ENCODE measurements at regions not wholly inside any gene's neighbourhood (a gene's known extent, or its start where the extent isn't known, plus 50 kb on each side); places are given as distances from the start of the nearest gene placed in this dataset.

DNA sequence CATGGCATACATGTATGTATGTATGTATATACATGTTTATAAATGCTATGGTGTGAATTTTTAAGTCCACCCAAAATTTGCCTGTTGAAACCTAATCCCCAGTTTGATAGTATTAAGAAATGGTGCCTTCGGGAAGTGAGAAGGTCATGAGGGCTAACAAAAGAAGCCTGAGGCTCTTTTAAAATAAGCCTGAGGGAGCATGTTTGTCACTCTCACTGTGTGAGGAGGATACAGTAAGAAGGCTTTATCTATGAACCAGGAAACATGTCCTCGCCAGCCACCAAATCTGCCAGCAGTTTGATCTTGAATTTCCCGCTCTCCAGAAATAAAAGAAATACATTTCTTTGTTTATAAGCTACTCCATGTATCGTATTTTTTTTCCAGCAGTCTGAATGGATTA is 163.0 kb upstream of the LINC00305 start:
- no peak for DNase-seq

DNA sequence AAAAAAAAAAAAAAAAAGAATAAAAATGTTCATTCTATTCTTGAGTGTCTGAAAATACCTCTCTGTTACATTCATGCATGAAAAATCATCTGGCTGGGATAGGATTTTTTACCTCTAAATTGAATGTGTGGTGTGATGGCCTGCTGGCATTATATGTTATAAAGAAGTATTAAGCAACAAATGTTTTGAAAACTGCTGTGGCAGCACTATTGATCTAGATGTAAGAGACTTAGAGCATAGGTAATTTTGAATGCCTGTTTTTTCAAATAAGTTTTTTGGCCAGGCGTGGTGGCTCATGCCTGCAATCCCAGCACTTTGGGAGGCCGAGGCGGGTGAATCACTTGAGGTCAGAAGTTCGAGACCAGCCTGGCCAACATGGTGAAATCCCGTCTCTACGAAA is 147.0 kb upstream of the LINC00305 start:
- no peak for DNase-seq

- DNase-seq = no peak
Observed at GRCh38 chr18:64294967-64295366, 146.1 kb upstream of the LINC00305 start.

DNA sequence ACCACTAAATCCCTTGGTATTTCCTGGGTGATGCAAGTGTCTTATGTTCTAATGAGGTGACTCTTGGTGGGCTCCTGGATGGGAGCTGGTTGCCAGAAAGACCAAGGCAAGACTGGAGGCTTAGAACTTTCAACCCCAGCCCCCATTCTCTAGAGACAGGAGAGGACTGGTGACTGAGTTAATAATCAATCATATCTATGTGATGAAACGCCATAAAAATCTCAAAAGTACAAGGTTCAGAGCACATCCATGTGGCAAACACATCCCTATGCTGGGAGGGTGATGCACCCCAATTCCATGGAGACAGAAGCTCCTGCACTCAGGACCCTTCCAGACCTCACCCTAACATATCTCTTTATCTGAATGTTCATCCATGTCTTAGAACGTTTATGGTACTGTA is 139.5 kb upstream of the LINC00305 start:
- DNase-seq = no peak

- DNase-seq = no peak
Observed at GRCh38 chr18:64287926-64288325, 139.0 kb upstream of the LINC00305 start.

DNA sequence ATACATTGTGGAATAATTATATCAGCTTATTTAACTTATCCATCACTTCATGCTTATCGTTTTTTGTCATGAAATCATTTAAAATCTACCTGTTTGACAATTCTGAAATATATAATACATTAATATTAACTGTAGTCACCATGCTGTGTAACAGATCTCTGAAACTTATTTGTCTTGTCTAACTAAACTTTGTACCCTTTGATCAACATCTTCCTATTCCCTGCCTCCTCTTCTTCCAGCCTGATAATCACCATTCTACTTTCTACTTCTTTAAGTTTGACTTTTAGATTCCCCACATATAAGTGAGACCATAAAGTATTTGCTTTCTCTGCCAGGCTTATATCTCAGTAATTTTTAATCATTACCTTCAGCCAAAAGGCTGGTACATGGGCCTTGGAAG is 134.2 kb upstream of the LINC00305 start:
- DNase-seq = no peak

GRCh38 chr18:64278026-64278425 is 129.1 kb upstream of the LINC00305 start:
- DNase-seq = no peak

GRCh38 chr18:64276311-64277090 is 127.6 kb upstream of the LINC00305 start:
- no peak for DNase-seq

- no peak for DNase-seq
Observed at GRCh38 chr18:64275593-64276300, 126.9 kb upstream of the LINC00305 start.

DNA sequence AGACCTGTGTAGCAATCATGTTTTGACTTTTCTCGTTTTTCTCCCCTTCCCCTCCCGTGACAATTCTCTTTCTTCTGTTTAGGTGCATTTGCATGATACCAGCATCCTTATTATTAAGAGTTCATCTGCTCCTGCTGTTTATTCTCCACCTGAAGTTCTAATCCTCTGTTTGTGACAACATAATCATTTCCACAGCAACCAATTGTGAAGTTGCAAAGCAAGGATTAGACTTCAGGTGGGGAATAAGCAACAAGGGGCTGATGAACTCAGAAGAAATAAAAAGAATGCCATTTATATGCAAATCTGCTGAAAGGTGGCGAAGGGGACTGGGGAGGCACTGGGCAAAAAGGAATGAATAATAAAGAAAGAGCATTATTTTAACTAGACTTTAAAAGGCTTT is 124.8 kb upstream of the LINC00305 start:
- no peak for DNase-seq

DNA sequence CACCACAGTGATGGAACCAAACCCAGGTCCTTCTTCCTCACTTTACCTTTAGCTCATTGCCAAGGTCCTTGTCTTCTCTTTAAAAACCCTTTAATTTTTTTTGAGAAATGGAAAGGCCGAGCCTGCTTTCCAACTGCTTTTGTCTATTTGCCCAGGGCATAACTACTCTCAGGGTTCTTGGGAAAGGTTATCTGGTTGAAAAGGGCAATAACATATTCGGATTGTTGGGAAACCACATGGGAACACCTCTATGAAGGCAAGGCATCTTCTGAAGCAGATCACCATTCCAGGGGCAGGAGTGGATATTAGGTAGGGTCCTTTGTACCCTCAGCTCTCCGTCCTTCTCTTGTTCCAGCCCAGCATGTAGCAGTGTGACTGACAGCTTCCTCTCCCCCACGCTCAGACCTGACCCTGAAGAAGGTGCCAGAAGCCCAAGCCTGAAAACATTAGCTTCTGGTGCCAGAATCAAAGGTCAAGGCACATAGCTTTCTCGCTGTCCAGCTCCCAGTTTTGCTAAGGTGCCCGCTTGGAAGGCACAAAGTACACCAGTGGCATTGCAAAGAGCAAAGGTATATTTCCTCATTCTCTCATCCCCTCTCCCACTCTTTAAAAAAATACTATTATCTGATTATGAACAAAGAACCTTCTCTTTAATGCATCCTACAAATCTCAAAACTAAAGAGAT is 123.2 kb upstream of the LINC00305 start:
- DNase-seq = no peak

- peak; percentile 39 for DNase-seq
Observed at GRCh38 chr18:64271246-64271645, 122.4 kb upstream of the LINC00305 start.

DNA sequence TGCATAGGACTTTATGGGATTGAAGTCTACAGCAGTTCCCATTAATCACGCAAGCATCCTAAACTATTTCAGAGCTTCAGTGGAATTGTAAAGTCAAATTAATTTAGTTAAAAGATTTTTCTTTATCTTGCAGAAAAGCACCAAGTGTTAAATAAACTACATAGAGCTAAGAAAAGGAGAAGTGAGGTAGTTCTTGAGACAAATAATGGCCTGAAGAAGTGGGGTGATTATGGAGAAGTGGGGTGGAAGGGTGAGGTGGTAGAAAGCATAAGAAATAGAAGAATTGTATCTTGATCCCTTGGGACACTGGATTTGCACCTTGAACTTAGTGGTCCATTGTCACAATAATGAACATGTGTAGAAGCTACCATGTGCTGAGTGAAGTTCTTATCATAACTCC is 121.7 kb upstream of the LINC00305 start:
- no peak for DNase-seq

- DNase-seq = no peak
Observed at GRCh38 chr18:64270121-64270520, 121.2 kb upstream of the LINC00305 start.

DNA sequence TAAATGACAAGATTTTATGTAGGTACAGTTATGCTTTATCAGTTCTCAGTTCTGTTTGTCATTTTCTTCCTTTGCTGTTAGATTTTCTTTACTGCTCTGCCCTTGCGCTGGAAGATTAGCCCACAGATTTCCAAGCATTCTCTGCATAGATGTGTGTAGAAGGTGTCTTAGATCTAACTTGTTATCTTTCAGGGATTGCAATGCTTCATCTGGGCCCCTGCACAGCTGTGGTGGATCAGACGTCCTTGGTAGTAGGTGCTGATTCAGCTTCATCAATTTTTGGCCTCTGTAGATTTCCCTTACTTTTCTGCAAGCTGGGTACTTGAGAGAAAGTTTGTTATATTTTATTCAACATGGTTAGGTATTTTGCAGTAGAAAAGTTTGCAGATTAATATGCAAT is 115.3 kb upstream of the LINC00305 start:
- DNase-seq = no peak

DNA sequence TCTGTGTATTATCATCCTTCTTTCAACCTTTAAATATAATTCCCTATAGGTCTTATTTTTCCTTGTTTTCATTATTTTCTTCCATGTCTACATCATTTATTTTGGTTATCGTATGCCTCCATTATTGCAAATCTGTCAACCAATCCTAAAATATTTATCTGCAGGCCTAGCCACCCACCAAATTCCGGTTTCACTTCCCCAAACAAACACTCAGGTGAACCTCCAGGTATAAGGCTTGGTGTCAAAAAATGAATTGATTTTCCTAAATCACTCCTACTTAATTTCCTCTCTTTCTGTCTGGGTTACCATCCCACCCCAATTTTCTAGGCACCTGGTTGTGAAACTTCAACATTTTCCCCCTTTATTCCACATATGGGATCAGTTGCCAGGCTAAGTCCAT is 111.9 kb upstream of the LINC00305 start:
- no peak for DNase-seq

- no peak for DNase-seq
Observed at GRCh38 chr18:64259871-64260270, 111.0 kb upstream of the LINC00305 start.

DNA sequence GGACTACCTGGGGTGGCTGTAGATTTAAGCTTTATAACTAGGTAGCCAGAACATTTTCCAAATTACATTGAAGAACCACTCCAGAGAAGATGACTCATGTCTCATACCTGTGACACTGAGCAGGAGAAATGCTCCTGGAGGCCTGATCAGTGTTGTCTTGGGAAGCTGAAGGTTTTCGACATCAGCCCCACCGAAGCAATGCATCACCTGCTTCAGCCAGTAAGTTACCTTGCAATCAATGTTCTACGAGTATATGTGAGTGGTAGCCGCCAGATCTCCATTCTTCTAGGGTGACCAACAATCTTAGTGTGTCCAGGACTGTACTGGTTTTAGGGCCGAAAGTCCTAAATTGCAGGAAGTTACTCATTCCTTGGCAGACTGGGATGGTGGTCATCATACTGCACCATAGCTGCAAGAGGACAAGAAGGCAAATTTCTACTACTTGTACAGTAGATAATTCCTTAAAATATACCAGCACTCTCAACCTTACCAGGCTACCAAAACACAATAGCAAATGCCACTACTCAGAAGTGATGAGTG is 109.3 kb upstream of the LINC00305 start:
- no peak for DNase-seq

GRCh38 chr18:64254399-64255093 is 105.7 kb upstream of the LINC00305 start:
- DNase-seq = no peak

DNA sequence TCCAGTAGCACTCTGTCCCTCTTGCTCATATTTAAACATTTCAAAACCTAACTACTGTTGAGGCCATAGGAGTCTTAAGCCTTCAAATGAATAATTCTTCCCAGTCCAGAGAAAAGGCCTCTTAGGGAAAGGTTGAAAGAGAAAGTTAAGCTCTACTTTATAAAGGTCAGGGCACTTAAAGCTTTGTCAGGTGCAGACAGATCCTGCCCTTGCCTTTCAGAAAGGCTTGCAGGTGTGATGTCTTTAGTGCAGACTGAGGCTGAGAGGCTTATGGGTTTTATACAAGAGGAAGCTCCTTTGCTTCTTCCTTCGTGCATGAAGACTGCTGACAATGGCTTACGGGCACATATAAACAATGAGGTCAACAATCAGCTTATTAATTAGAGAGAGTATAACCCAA is 105.0 kb upstream of the LINC00305 start:
- no peak for DNase-seq

DNA sequence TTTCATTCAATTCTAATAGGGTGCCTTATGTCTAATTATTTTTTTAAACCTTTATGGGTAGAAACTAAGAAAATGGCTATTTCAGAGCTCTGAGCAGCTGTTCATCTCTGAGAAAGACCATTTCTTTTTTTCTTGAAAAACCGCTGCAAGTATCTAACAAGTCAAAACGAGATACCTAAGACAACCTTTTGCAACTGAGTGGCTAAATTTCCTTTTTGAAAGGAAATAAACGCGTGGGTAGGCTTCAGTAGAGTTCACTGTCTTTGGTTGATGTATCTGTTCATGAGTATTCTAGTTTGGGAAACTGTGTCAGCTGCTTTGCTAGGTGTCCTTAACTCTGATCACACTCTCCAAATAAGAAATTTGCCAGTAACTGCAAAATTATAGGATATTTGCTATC is 104.3 kb upstream of the LINC00305 start:
- DNase-seq = no peak

DNA sequence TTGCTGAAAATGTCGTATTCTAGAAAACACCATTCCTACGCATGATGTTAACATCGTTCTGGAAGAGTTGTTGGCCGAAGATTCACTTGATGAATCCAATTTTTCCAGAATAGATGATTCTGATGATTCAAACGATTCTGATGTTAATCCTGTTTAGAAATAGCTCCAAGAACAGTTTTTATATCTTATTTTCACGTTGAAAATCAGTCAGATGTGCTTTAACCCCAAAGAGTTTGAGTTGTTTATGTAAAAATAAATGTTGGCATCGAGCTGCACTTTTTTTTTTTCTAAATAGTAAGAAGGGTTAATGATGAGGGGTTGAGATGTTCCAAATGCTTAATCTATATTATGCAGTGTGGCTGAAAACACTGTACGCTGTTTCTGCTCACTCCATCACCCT is 99.9 kb upstream of the LINC00305 start:
- DNase-seq = no peak

All from tongue (tissue), 1 donor.